Thoracic aorta (tissue), 2 donors: ENCODE measurements at regions not wholly inside any gene's neighbourhood (a gene's known extent, or its start where the extent isn't known, plus 50 kb on each side); places are given as distances from the start of the nearest gene placed in this dataset.
"Not testable (repeated sequence)": the region's sequence is repeated elsewhere in the genome, so short reads cannot be mapped to it uniquely, and the experiment has no call there.

Source experiments
- ATAC-seq: fragments of 150-250 bp; one replicate; pipeline ENCODE4 v1.8.0; 2017; ENCODE audit warnings: low read depth; ENCODE audit not compliant: insufficient number of reproducible peaks, low FRiP score
- DNase-seq: peaks from one replicate; pipeline ENCODE4 v3.0.0-alpha.2; 2020; ENCODE audit warnings: low spot score
- H3K27ac ChIP-seq, 2 donors: fragments of 200-600 bp; sonication (generic); 1 replicate in 1 of 2; 2 replicates in 1 of 2; pipeline ENCODE4 v1.5.1; 2016; ENCODE audit warnings: mild to moderate bottlenecking in 2 of 2, moderate library complexity in 2 of 2
- H3K27me3 ChIP-seq: fragments of 200-600 bp; sonication (generic); replicated peaks from 2 replicates; pipeline ENCODE4 v1.6.0; 2016; ENCODE audit warnings: mild to moderate bottlenecking; ENCODE audit not compliant: insufficient read depth
- H3K36me3 ChIP-seq: fragments of 200-600 bp; sonication (generic); one replicate; pipeline ENCODE4 v1.5.1; 2016
- H3K4me1 ChIP-seq, 2 donors: fragments of 200-600 bp; sonication (generic); 1 replicate in 1 of 2; 2 replicates in 1 of 2; pipeline versions ENCODE4 v1.5.1 to v1.6.0; 2016; ENCODE audit warnings: low read depth in 2 of 2, mild to moderate bottlenecking in 1 of 2; ENCODE audit not compliant: control insufficient read depth in 1 of 2
- H3K4me3 ChIP-seq: fragments of 200-600 bp; sonication (generic); 2 replicates; pipeline ENCODE4 v1.5.1; 2016; ENCODE audit warnings: mild to moderate bottlenecking
- H3K9me3 ChIP-seq: fragments of 200-600 bp; sonication (generic); 2 replicates; pipeline ENCODE4 v1.5.1; 2016
- CTCF ChIP-seq: fragments of 200-600 bp; sonication (generic); IDR thresholded peaks from one replicate; pipeline ENCODE4 v1.5.1; 2019; ENCODE audit warnings: antibody characterized with exemption

- no peak for DNase-seq
- H3K9me3 ChIP-seq: no peaks in the 10 kb centered on the region
- H3K4me3 ChIP-seq: no peak overlapping the region
- no peaks in the 10 kb centered on the region for H3K36me3 ChIP-seq
- no peak for TF ChIP-seq CTCF
- no peaks in the 10 kb centered on the region for H3K27me3 ChIP-seq
- peak overlapping the region; percentile 52 to 58 for H3K27ac ChIP-seq
- no peak for ATAC-seq
- peaks cover 28 to 75% of the 10 kb centered on the region in 2 donors for H3K4me1 ChIP-seq
Observed at GRCh38 chr10:29698773-29699490, 64.2 kb upstream of the SVIL start.

GRCh38 chr10:29696581-29696980 lies 61.8 kb upstream of the SVIL start:
- H3K9me3 ChIP-seq: not testable (repeated sequence)
- peaks cover 29 to 76% of the 10 kb centered on the region in 2 donors for H3K4me1 ChIP-seq

GRCh38 chr10:29694121-29694520 lies 59.4 kb upstream of the SVIL start:
- H3K27me3 ChIP-seq: no peaks in the 10 kb centered on the region
- ATAC-seq (no peak), DNase-seq (no peak)
- peaks cover 29 to 75% of the 10 kb centered on the region in 2 donors for H3K4me1 ChIP-seq
- H3K9me3 ChIP-seq: no peaks in the 10 kb centered on the region
- H3K27ac ChIP-seq: peak overlapping the region; percentile 77 to 86
- no peak for TF ChIP-seq CTCF
- H3K36me3 ChIP-seq: no peaks in the 10 kb centered on the region
- no peak overlapping the region for H3K4me3 ChIP-seq

More at GRCh38 chr10:29696581-29696980, 61.8 kb upstream of the SVIL start:
- not testable (repeated sequence) for H3K36me3 ChIP-seq, H3K4me3 ChIP-seq, ATAC-seq, H3K27me3 ChIP-seq, DNase-seq
- peak overlapping the region in 1 of 2 donors; percentile 47 for H3K27ac ChIP-seq

GRCh38 chr10:29692121-29692539 lies 57.4 kb upstream of the SVIL start:
- ATAC-seq (peak; percentile 53), DNase-seq (no peak)
- Histone ChIP-seq H3K4me1 (peaks cover 42 to 88% of the 10 kb centered on the region in 2 donors), H3K4me3 (peak overlapping the region; percentile 37), H3K27ac (peak overlapping the region; percentile 77 to 86), H3K9me3 (no peaks in the 10 kb centered on the region), H3K27me3 (no peaks in the 10 kb centered on the region), H3K36me3 (no peaks in the 10 kb centered on the region)
- TF ChIP-seq CTCF: no peak

- no peak for TF ChIP-seq CTCF
- H3K4me3 ChIP-seq: peak overlapping the region; percentile 37
- H3K9me3 ChIP-seq: no peaks in the 10 kb centered on the region
- peaks cover 42 to 92% of the 10 kb centered on the region in 2 donors for H3K4me1 ChIP-seq
- ATAC-seq (peak; percentile 65), DNase-seq (no peak)
- no peaks in the 10 kb centered on the region for H3K27me3 ChIP-seq
- H3K27ac ChIP-seq: peak overlapping the region; percentile 77 to 86
- H3K36me3 ChIP-seq: no peaks in the 10 kb centered on the region
Observed at GRCh38 chr10:29691564-29692072, 56.8 kb upstream of the SVIL start.
